Lung (tissue), 11 donors: ENCODE measurements at regions not wholly inside any gene's neighbourhood (a gene's known extent, or its start where the extent isn't known, plus 50 kb on each side); places are given as distances from the start of the nearest gene placed in this dataset.
A peak's percentile ranks its signal among the peaks of the same experiment; 100 is the strongest.

Experiments used
- ATAC-seq: fragments of 200-7000 bp; cut with Tn5 transposase; one replicate; pipeline ENCODE4 v1.9.1; 2020; ENCODE audit warnings: moderate number of reproducible peaks; ENCODE audit not compliant: insufficient read depth, low FRiP score
- DNase-seq, 3 donors: peaks; one replicate each; pipeline ENCODE4 v3.0.0-alpha.2; 2013 to 2017
- H3K27ac ChIP-seq, 2 donors: one replicate each; pipeline ENCODE4 v1.5.1; 2013; ENCODE audit warnings: mild to moderate bottlenecking in 2 of 2, moderate library complexity in 2 of 2, control low read depth in 1 of 2, inconsistent platforms in 1 of 2, low read depth in 1 of 2, low read length in 1 of 2
- H3K27me3 ChIP-seq, 3 donors: one replicate each; pipeline ENCODE4 v1.5.1; 2013; ENCODE audit warnings: low read length in 2 of 3; ENCODE audit not compliant: control insufficient read depth in 3 of 3, insufficient read depth in 3 of 3
- H3K36me3 ChIP-seq, 4 donors: one replicate each; pipeline ENCODE4 v1.5.1; 2013; ENCODE audit warnings: low read length in 4 of 4, mild to moderate bottlenecking in 1 of 4, moderate library complexity in 1 of 4; ENCODE audit not compliant: control insufficient read depth in 4 of 4, insufficient read depth in 4 of 4
- H3K4me1 ChIP-seq, 5 donors: one replicate each; pipeline ENCODE4 v1.5.1; 2013; ENCODE audit warnings: low read length in 5 of 5, mild to moderate bottlenecking in 2 of 5, moderate library complexity in 1 of 5; ENCODE audit not compliant: control insufficient read depth in 5 of 5, insufficient read depth in 5 of 5
- H3K4me3 ChIP-seq: one replicate; pipeline ENCODE4 v1.5.1; 2013; ENCODE audit warnings: mild to moderate bottlenecking, control low read depth, moderate library complexity
- H3K9ac ChIP-seq, 2 donors: one replicate each; pipeline ENCODE4 v1.5.1; 2013; ENCODE audit warnings: low read length in 2 of 2, control low read depth in 1 of 2; ENCODE audit not compliant: insufficient read depth in 1 of 2
- H3K9me3 ChIP-seq, 4 donors: one replicate each; pipeline ENCODE4 v1.5.1; 2013; ENCODE audit warnings: low read length in 3 of 4, mild to moderate bottlenecking in 1 of 4, moderate library complexity in 1 of 4; ENCODE audit not compliant: control insufficient read depth in 4 of 4, insufficient read depth in 3 of 4
- WGBS, 2 donors: extraction: QIAGEN DNeasy Blood & Tissue Kit; methylation state at CpG; one replicate each; pipeline ENCODE4 v1.1.7; 2013; 5-methylcytosine and 5-hydroxymethylcytosine counted together
- TF ChIP-seq, protein P1 (sequence below): IDR thresholded peaks from 2 replicates; pipeline ENCODE4 v1.5.1; 2012; ENCODE audit warnings: mild to moderate bottlenecking; ENCODE audit errors: control extremely low read depth, extremely low read depth
- donor health status: control.
- donor health status: control.
- donor health status: Bipolar disorder and iron deficiency.
- donor health status: healthy.
- donor health status: DM: yes; HTN: yes; CAD: no.

- TF ChIP-seq, protein P1, sequence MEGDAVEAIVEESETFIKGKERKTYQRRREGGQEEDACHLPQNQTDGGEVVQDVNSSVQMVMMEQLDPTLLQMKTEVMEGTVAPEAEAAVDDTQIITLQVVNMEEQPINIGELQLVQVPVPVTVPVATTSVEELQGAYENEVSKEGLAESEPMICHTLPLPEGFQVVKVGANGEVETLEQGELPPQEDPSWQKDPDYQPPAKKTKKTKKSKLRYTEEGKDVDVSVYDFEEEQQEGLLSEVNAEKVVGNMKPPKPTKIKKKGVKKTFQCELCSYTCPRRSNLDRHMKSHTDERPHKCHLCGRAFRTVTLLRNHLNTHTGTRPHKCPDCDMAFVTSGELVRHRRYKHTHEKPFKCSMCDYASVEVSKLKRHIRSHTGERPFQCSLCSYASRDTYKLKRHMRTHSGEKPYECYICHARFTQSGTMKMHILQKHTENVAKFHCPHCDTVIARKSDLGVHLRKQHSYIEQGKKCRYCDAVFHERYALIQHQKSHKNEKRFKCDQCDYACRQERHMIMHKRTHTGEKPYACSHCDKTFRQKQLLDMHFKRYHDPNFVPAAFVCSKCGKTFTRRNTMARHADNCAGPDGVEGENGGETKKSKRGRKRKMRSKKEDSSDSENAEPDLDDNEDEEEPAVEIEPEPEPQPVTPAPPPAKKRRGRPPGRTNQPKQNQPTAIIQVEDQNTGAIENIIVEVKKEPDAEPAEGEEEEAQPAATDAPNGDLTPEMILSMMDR, result no peak
- no peaks in the 10 kb centered on the region for H3K36me3 ChIP-seq
- ATAC-seq (no peak), DNase-seq (no peak)
- H3K4me1 ChIP-seq, result no peaks in the 10 kb centered on the region
- no peak overlapping the region for H3K27ac ChIP-seq
- peaks cover 0 to 2% (median 0%) of the 10 kb centered on the region in 4 donors for H3K9me3 ChIP-seq
- no peak overlapping the region for H3K9ac ChIP-seq
- H3K4me3 ChIP-seq, result no peak overlapping the region
- WGBS, 2 donors, result 66 to 77% methylated on average over 21 of the region's 21 CpGs
- H3K27me3 ChIP-seq, result no peaks in the 10 kb centered on the region
These were observed 73.3 kb upstream of the LHX1 start for GRCh38 chr17:36863676-36864612.

GRCh38 chr17:36864827-36865430, 72.3 kb upstream of the LHX1 start:
- Histone ChIP-seq H3K9me3 (peaks cover 0 to 2% (median 0%) of the 10 kb centered on the region in 4 donors), H3K9ac (no peak overlapping the region), H3K27ac (no peak overlapping the region), H3K4me3 (no peak overlapping the region), H3K4me1 (no peaks in the 10 kb centered on the region), H3K27me3 (no peaks in the 10 kb centered on the region), H3K36me3 (no peaks in the 10 kb centered on the region)
- DNase-seq (no peak), ATAC-seq (no peak)
- 59 to 72% methylated on average over 11 of the region's 11 CpGs for WGBS, 2 donors
- TF ChIP-seq, protein P1, result no peak

DNA sequence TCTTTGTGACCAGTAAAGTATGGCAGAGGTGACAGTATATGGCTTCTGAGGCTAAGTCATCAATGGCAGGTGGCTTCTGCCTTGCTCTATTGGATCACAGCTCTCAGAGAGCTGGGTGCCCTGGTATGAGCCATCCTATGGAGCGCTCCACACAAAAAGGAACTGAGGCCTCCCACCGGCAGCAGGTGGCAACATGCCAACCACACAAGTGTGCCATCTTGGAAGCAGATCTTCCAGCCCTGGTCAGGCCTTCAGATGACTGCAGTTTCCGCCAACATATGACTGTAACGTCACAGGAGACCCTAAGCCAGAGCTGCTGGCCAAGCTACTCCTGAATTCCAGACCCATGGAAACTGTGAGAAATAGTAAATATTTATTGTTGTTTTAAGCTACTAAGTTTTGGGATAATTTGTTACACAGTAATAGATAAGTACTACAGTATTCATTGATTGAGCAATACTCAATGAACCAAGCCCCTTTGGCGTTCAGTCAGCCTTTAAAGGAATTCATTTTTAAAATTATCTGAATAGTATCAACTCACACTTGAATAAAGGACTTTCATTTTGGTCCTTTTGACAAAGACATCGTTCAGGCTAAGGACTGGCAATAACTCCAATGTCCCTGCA, 69.4 kb upstream of the LHX1 start:
- Histone ChIP-seq H3K4me3 (no peak overlapping the region), H3K36me3 (no peaks in the 10 kb centered on the region), H3K4me1 (peaks cover 0 to 4% (median 0%) of the 10 kb centered on the region in 5 donors), H3K9me3 (peaks cover 0 to 6% (median 2%) of the 10 kb centered on the region in 4 donors), H3K9ac (no peak overlapping the region), H3K27ac (no peak overlapping the region), H3K27me3 (no peaks in the 10 kb centered on the region)
- WGBS, 2 donors, result 73 to 83% methylated on average over 6 of the region's 6 CpGs
- DNase-seq (peak; percentile 23 to 54 (median 43)), ATAC-seq (no peak)
- TF ChIP-seq, protein P1, result no peak
